ENCODE measurements at regions not wholly inside any gene's neighbourhood (a gene's known extent, or its start where the extent isn't known, plus 50 kb on each side); places are given as distances from the start of the nearest gene placed in this dataset.

- DNase-seq (ENCODE audit: low spot score) = no peak
These were observed 67.5 kb upstream of the LINC01488 start for GRCh38 chr11:69413993-69414392.

GRCh38 chr11:69414773-69415187 lies 66.7 kb upstream of the LINC01488 start:
- no peak for DNase-seq (ENCODE audit: low spot score)

- DNase-seq (ENCODE audit: low spot score) = no peak
These were observed 65.9 kb upstream of the LINC01488 start for GRCh38 chr11:69415411-69416142.

GRCh38 chr11:69416143-69416515 lies 65.3 kb upstream of the LINC01488 start:
- DNase-seq (ENCODE audit: low spot score) = no peak

GRCh38 chr11:69416762-69417698 lies 64.4 kb upstream of the LINC01488 start:
- DNase-seq (ENCODE audit: low spot score) = no peak

GRCh38 chr11:69417699-69418085 lies 63.8 kb upstream of the LINC01488 start:
- DNase-seq (ENCODE audit: low spot score) = no peak

GRCh38 chr11:69418576-69419296 lies 62.7 kb upstream of the LINC01488 start:
- no peak for DNase-seq (ENCODE audit: low spot score)

GRCh38 chr11:69419662-69420395 lies 61.6 kb upstream of the LINC01488 start:
- no peak for DNase-seq (ENCODE audit: low spot score)

GRCh38 chr11:69422645-69423044 lies 58.8 kb upstream of the LINC01488 start:
- no peak for DNase-seq (ENCODE audit: low spot score)

- DNase-seq (ENCODE audit: low spot score) = no peak
These were observed 58.3 kb upstream of the LINC01488 start for GRCh38 chr11:69423181-69423580.

- no peak for DNase-seq (ENCODE audit: low spot score)
These were observed 57.7 kb upstream of the LINC01488 start for GRCh38 chr11:69423611-69424385.

- no peak for DNase-seq (ENCODE audit: low spot score)
These were observed 56.7 kb upstream of the LINC01488 start for GRCh38 chr11:69424748-69425147.

GRCh38 chr11:69425444-69425843 lies 56.0 kb upstream of the LINC01488 start:
- no peak for DNase-seq (ENCODE audit: low spot score)

GRCh38 chr11:69425895-69426544 lies 55.4 kb upstream of the LINC01488 start:
- no peak for DNase-seq (ENCODE audit: low spot score)

GRCh38 chr11:69427337-69427736 lies 54.1 kb upstream of the LINC01488 start:
- DNase-seq (ENCODE audit: low spot score) = no peak

GRCh38 chr11:69427906-69428880 lies 53.3 kb upstream of the LINC01488 start:
- DNase-seq (ENCODE audit: low spot score) = no peak

- DNase-seq (ENCODE audit: low spot score) = no peak
These were observed 51.6 kb upstream of the LINC01488 start for GRCh38 chr11:69429716-69430491.

GRCh38 chr11:69430566-69430965 lies 50.9 kb upstream of the LINC01488 start:
- no peak for DNase-seq (ENCODE audit: low spot score)

GRCh38 chr11:69431136-69431535 lies 50.3 kb upstream of the LINC01488 start:
- no peak for DNase-seq (ENCODE audit: low spot score)
